Nephron (organoid): ENCODE measurements at regions not wholly inside any gene's neighbourhood (a gene's known extent, or its start where the extent isn't known, plus 50 kb on each side); places are given as distances from the start of the nearest gene placed in this dataset.

ENCODE experiments used
- H3K27ac Mint-ChIP-seq, 3 experiments: 2 replicates each; pipeline ENCODE4 v1.8.0; 2020; ENCODE audit warnings: mixed read lengths in 3 of 3, mild to moderate bottlenecking in 2 of 3, moderate library complexity in 1 of 3
- H3K27me3 Mint-ChIP-seq: 2 replicates; pipeline ENCODE4 v1.8.0; 2021; ENCODE audit warnings: low read depth, mild to moderate bottlenecking, moderate library complexity, mixed read lengths
- H3K36me3 Mint-ChIP-seq: 2 replicates; pipeline ENCODE4 v1.8.0; 2020; ENCODE audit warnings: low read depth, mixed read lengths
- H3K4me1 Mint-ChIP-seq: 2 replicates; pipeline ENCODE4 v1.8.0; 2020; ENCODE audit warnings: mixed read lengths
- H3K4me3 Mint-ChIP-seq, 3 experiments: 2 replicates each; pipeline ENCODE4 v1.8.0; 2020; ENCODE audit warnings: mild to moderate bottlenecking in 3 of 3, mixed read lengths in 3 of 3, moderate library complexity in 2 of 3
- H3K9me3 Mint-ChIP-seq: 2 replicates; pipeline ENCODE4 v1.8.0; 2020; ENCODE audit warnings: mixed read lengths
- TF ChIP-seq, protein P1 (sequence below), 3 experiments: fragments of 200-600 bp; sonication (generic); IDR thresholded peaks; one replicate each; pipeline ENCODE4 v1.5.0; 2021; ENCODE audit warnings: antibody characterized with exemption in 3 of 3; ENCODE audit not compliant: unreplicated experiment in 3 of 3

- Mint-ChIP-seq H3K4me1 (peaks cover 7% of the 10 kb centered on the region), H3K36me3 (no peaks in the 10 kb centered on the region), H3K27me3 (peaks cover 12% of the 10 kb centered on the region), H3K9me3 (no peaks in the 10 kb centered on the region), H3K27ac (no peak overlapping the region), H3K4me3 (no peak overlapping the region)
- TF ChIP-seq, protein P1, sequence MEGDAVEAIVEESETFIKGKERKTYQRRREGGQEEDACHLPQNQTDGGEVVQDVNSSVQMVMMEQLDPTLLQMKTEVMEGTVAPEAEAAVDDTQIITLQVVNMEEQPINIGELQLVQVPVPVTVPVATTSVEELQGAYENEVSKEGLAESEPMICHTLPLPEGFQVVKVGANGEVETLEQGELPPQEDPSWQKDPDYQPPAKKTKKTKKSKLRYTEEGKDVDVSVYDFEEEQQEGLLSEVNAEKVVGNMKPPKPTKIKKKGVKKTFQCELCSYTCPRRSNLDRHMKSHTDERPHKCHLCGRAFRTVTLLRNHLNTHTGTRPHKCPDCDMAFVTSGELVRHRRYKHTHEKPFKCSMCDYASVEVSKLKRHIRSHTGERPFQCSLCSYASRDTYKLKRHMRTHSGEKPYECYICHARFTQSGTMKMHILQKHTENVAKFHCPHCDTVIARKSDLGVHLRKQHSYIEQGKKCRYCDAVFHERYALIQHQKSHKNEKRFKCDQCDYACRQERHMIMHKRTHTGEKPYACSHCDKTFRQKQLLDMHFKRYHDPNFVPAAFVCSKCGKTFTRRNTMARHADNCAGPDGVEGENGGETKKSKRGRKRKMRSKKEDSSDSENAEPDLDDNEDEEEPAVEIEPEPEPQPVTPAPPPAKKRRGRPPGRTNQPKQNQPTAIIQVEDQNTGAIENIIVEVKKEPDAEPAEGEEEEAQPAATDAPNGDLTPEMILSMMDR (IDR thresholded peaks at IDR 0.05; ENCODE audit: unreplicated experiment in 3 of 3) = no peak
Measured at GRCh38 chr17:51402899-51403298, 142.6 kb downstream of the UTP18 start.

GRCh38 chr17:51407576-51407975, 147.2 kb downstream of the UTP18 start:
- TF ChIP-seq, protein P1 (IDR thresholded peaks at IDR 0.05; ENCODE audit: unreplicated experiment in 3 of 3) = no peak
- H3K9me3 Mint-ChIP-seq = no peaks in the 10 kb centered on the region
- H3K4me1 Mint-ChIP-seq = peaks cover 7% of the 10 kb centered on the region
- peaks cover 19% of the 10 kb centered on the region for H3K27me3 Mint-ChIP-seq
- H3K4me3 Mint-ChIP-seq = no peak overlapping the region
- H3K27ac Mint-ChIP-seq = no peak overlapping the region
- H3K36me3 Mint-ChIP-seq = no peaks in the 10 kb centered on the region

- H3K4me1 Mint-ChIP-seq = no peaks in the 10 kb centered on the region
- no peak overlapping the region for H3K4me3 Mint-ChIP-seq
Measured at GRCh38 chr17:51419476-51419875, 159.1 kb downstream of the UTP18 start.

DNA sequence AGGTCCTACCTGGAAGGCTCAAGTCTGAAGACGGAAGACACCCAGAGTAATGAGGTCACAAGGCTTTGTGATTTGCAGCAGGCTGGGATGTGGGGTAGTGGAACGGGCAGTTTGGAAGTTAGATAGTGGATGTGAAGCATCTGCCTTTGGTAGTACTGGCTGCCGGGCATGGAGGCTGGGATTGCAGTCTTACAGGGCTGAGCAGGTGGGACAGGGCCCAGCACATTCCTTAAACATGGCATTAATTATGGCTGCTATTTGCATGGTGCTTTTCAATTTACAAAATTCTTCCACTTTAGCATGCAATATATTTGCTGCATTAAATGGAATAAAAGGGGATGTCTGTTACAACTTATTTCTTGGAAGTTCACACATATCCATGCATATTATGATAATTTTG, 161.2 kb downstream of the UTP18 start:
- H3K36me3 Mint-ChIP-seq = no peaks in the 10 kb centered on the region
- peaks cover 5% of the 10 kb centered on the region for H3K9me3 Mint-ChIP-seq
- H3K27ac Mint-ChIP-seq = no peak overlapping the region
- no peaks in the 10 kb centered on the region for H3K4me1 Mint-ChIP-seq
- TF ChIP-seq, protein P1 (IDR thresholded peaks at IDR 0.05; ENCODE audit: unreplicated experiment in 3 of 3) = no peak
- H3K27me3 Mint-ChIP-seq = peaks cover 33% of the 10 kb centered on the region
- H3K4me3 Mint-ChIP-seq = no peak overlapping the region

More at GRCh38 chr17:51419476-51419875, 159.1 kb downstream of the UTP18 start:
- TF ChIP-seq, protein P1 (IDR thresholded peaks at IDR 0.05; ENCODE audit: unreplicated experiment in 3 of 3) = no peak
- Mint-ChIP-seq H3K27me3 (peaks cover 33% of the 10 kb centered on the region), H3K27ac (no peak overlapping the region), H3K36me3 (no peaks in the 10 kb centered on the region), H3K9me3 (peaks cover 5% of the 10 kb centered on the region)

GRCh38 chr17:51422634-51423033, 162.3 kb downstream of the UTP18 start:
- H3K36me3 Mint-ChIP-seq = no peaks in the 10 kb centered on the region
- no peak overlapping the region for H3K4me3 Mint-ChIP-seq
- peaks cover 30% of the 10 kb centered on the region for H3K27me3 Mint-ChIP-seq
- H3K4me1 Mint-ChIP-seq = peaks cover 4% of the 10 kb centered on the region
- peaks cover 5% of the 10 kb centered on the region for H3K9me3 Mint-ChIP-seq
- TF ChIP-seq, protein P1 (IDR thresholded peaks at IDR 0.05; ENCODE audit: unreplicated experiment in 3 of 3) = no peak
- no peak overlapping the region for H3K27ac Mint-ChIP-seq

- TF ChIP-seq, protein P1 (IDR thresholded peaks at IDR 0.05; ENCODE audit: unreplicated experiment in 3 of 3) = no peak
- Mint-ChIP-seq H3K4me1 (peaks cover 9% of the 10 kb centered on the region), H3K27me3 (peaks cover 27% of the 10 kb centered on the region), H3K36me3 (no peaks in the 10 kb centered on the region), H3K4me3 (no peak overlapping the region), H3K27ac (no peak overlapping the region), H3K9me3 (peaks cover 5% of the 10 kb centered on the region)
Measured at GRCh38 chr17:51423421-51424160, 163.2 kb downstream of the UTP18 start.
